Urothelium cell line (cell line): ENCODE measurements at regions not wholly inside any gene's neighbourhood (a gene's known extent, or its start where the extent isn't known, plus 50 kb on each side); places are given as distances from the start of the nearest gene placed in this dataset.

Experiments
- DNase-seq: peaks from one replicate; pipeline ENCODE4 v3.0.0; 2011; ENCODE audit warnings: low spot score, mixed read lengths
- FAIRE-seq: peaks from 2 replicates; lab custom pipeline; 2011; peaks lifted over from hg19 to GRCh38; lab: Jason Lieb, UNC

GRCh38 chr3:72542781-72543180 lies 305.5 kb downstream of the SHQ1 start:
- no peak for FAIRE-seq
- no peak for DNase-seq

- DNase-seq, result no peak
- FAIRE-seq, result no peak
These were observed 308.4 kb downstream of the SHQ1 start for GRCh38 chr3:72539856-72540255.

GRCh38 chr3:72538070-72538745 lies 310.0 kb downstream of the SHQ1 start:
- FAIRE-seq (no peak), DNase-seq (no peak)

GRCh38 chr3:72537448-72537847 lies 310.8 kb downstream of the SHQ1 start:
- FAIRE-seq, result no peak

GRCh38 chr3:72536878-72537267 lies 311.4 kb downstream of the SHQ1 start:
- DNase-seq, result no peak
- no peak for FAIRE-seq

More at GRCh38 chr3:72537448-72537847, 310.8 kb downstream of the SHQ1 start:
- DNase-seq, result no peak

GRCh38 chr3:72536206-72536877 lies 311.9 kb downstream of the SHQ1 start:
- DNase-seq (no peak), FAIRE-seq (no peak)

- no peak for FAIRE-seq
- no peak for DNase-seq
These were observed 312.5 kb downstream of the SHQ1 start for GRCh38 chr3:72535772-72536171.

GRCh38 chr3:72533591-72534473 lies 314.4 kb downstream of the SHQ1 start:
- FAIRE-seq (peak; percentile 99), DNase-seq (no peak)

GRCh38 chr3:72530426-72530825 lies 317.8 kb downstream of the SHQ1 start:
- no peak for DNase-seq
- no peak for FAIRE-seq

GRCh38 chr3:72529081-72529480 lies 319.2 kb downstream of the SHQ1 start:
- no peak for FAIRE-seq
- DNase-seq, result no peak

GRCh38 chr3:72523429-72524151 lies 324.7 kb downstream of the SHQ1 start:
- no peak for DNase-seq

GRCh38 chr3:72520690-72521308 lies 327.4 kb downstream of the SHQ1 start:
- DNase-seq (peak; percentile 54), FAIRE-seq (no peak)

More at GRCh38 chr3:72523429-72524151, 324.7 kb downstream of the SHQ1 start:
- no peak for FAIRE-seq

GRCh38 chr3:72519946-72520604 lies 328.2 kb downstream of the SHQ1 start:
- FAIRE-seq (no peak), DNase-seq (no peak)

- FAIRE-seq, result no peak
- no peak for DNase-seq
These were observed 330.3 kb downstream of the SHQ1 start for GRCh38 chr3:72517921-72518424.

- FAIRE-seq (no peak), DNase-seq (no peak)
These were observed 330.9 kb downstream of the SHQ1 start for GRCh38 chr3:72517336-72517735.

- no peak for FAIRE-seq
- DNase-seq, result no peak
These were observed 331.9 kb downstream of the SHQ1 start for GRCh38 chr3:72516361-72516760.

GRCh38 chr3:72515941-72516340 lies 332.3 kb downstream of the SHQ1 start:
- DNase-seq, result no peak
- FAIRE-seq, result no peak

GRCh38 chr3:72515281-72515680 lies 333.0 kb downstream of the SHQ1 start:
- FAIRE-seq (no peak), DNase-seq (no peak)

- FAIRE-seq, result no peak
- no peak for DNase-seq
These were observed 338.0 kb downstream of the SHQ1 start for GRCh38 chr3:72510247-72510646.
